Activated CD4-positive, alpha-beta T cell treated with anti-CD3 and anti-CD28 coated beads, Interleukin-2, amount 50 U/mL, for 48 hours (primary cell): ENCODE measurements at regions not wholly inside any gene's neighbourhood (a gene's known extent, or its start where the extent isn't known, plus 50 kb on each side); places are given as distances from the start of the nearest gene placed in this dataset.
"Not testable (repeated sequence)": the region's sequence is repeated elsewhere in the genome, so short reads cannot be mapped to it uniquely, and the experiment has no call there.

Experiments
- DNase-seq, 2 experiments: peaks; one replicate each; pipeline ENCODE4 v3.0.0-alpha.2; 2020

DNA sequence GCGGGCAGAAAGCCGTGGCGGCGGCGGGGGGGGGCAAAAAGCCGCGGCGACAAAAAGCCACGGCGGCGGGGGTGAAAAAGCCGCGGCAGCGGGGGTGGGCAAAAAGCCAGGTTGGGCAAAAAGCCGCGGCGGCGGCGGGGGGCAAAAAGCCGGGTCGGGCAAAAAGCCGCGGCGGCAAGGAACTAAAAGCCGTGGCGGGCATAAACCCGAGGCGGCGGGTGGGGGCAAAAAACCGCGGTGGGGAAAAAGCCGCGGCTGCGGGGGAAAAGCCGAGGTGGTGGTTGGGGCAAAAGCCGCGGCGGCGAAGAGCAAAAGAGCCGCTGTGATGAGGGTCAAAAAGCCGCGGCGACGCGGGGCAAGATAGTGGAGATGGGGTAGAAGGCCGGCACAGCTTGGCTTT lies 1834.2 kb downstream of the FOXD4L5 start:
- DNase-seq, result not testable (repeated sequence)

DNA sequence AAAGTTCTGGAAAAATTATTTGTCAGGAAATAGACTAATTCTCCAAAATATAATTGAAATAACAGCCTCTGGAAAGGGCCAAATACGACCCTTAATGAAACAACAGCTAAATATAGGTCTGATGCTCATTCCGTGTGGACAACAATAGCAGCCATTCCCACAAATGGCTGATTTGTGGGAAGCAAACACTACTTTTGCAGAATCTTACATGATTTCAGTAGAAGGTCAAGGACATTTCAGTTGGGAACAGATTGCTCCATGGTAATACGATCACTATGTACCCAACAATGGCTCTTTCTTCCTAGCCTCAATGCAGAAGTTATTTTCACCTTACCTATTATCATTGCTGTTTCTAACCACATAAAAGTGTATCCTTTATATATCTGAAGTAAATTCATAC lies 1859.9 kb downstream of the FOXD4L5 start:
- not testable (repeated sequence) for DNase-seq

DNA sequence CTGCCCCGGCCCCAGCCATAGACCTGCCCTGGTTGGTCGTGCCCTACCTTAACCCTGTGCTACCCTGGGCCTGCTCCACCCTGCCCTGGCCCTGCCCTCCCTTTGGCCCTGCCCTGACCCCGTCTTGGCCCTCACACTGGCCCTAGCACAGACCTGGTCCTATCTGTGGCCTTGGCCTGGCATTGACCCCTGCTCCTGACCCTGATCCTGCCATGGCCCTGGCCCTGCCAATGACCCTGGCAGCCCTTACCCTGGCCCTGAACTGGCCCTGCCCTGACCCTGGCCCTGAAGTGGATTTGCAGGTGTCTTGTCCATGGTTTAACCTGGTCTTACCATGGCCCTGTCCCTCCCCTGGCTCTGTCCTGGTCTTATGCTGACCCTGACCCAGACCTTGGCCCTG lies 1894.1 kb downstream of the FOXD4L5 start:
- DNase-seq, result not testable (repeated sequence)

DNA sequence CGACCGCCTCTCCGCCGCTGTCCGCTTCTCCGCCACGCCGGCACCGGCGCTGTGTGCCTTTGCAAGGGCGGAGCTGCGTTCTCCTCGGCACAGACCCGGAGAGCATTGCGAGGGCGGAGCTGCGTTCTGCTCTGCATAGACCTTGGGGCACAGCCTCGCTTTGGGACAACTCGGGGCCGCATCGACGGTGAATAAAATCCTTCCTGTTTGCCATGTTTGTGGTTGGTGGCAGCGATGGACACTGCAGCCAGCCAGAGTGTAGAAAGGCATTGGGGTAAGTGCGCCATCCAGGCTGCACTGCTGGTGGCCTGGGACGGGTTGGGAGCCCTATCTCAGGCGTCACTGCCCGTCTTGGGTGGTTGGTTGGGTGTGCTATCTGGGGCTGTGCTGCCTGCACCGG lies 1899.5 kb downstream of the FOXD4L5 start:
- DNase-seq, result not testable (repeated sequence)

DNA sequence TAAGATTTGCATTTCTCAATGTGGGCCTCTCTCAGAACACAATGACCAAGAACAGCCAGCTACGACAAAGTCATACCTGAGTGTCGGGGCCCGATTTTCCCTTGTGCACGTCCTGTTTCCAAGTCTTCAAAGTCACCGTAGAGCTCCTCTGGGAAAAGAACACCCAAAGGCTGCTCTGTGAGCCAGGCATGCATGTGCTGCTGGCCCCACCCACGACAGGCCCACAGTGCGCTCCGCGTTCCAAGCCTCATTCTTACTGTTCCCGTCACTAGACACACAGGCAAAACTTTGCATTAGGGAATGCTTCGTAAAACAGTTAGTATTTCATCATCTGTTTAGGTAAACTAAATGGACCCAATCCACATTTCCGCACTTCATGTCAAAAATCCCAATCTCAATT lies 1905.1 kb downstream of the FOXD4L5 start:
- DNase-seq, result not testable (repeated sequence)

DNA sequence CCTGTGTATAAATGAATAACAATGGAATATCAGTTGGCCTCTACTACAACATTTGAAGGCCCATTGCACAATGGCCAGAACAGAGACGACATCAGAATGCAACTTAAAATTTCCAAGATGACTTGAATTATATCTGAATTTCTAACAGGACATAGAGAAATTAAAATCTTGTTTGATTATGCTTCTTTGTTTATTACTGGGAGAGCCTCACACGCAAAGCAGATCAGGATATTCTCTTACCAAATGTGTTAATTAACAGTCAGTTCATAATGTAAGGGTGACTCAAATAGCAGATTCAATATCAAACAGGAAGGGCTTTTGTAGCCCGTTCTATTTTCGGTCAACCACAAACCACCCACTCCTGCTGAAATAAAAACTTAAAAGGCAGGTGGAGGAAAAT lies 1930.8 kb downstream of the FOXD4L5 start:
- not testable (repeated sequence) for DNase-seq

DNA sequence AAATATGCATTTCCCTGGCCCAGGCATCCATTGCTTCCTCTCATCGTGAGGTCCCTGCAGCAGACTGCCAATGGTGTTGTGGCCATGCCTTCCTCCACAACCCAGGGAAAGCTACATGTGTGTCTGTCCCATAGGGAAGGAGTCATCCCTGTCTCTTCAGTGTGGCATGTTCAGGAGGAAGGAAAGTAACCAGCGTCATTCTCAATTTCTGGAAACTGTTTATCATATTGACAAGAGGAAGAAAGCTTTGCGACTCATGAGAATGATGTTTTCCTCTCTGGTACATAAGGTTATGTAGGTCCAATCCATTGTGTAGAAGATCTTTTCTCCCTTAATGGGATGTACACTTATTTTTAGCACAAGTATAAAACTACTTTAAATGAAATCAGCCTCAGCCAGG lies 1937.7 kb downstream of the FOXD4L5 start:
- DNase-seq, result not testable (repeated sequence)

DNA sequence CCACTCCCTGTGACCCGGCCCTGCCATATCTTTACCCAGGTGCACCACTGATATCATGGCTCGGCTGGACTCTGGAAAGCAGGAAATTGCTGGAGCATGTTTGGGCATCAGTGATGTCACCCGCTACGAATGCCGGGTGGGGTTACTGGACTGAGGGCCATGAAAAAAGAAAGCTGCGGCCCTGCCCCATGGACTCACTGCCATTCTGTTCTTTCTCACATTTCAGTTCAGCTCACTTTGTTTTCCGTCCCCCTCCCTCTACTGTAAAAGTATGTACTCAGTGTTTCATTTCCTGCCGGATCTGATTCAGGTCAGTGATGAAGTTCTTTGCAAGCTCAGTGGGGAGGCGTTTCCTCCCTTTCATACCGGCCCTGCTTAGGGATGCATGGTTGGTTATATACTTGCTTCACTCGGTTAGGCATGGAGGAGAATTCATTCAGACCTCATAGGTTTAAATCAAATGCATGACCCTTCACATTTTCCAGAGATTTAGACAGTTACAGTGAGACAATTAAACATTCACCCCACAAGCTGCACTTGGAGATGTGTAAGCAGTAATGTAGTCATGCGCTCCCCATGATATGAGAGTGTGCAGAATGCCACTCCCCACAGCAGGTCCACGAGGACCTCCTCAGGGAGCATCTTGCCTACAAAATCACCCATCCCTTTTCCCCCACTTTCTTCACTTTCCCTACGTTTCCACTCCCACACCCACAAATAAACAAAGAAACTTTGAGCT lies 1938.5 kb downstream of the FOXD4L5 start:
- peak; percentile 6 to 12 for DNase-seq

DNA sequence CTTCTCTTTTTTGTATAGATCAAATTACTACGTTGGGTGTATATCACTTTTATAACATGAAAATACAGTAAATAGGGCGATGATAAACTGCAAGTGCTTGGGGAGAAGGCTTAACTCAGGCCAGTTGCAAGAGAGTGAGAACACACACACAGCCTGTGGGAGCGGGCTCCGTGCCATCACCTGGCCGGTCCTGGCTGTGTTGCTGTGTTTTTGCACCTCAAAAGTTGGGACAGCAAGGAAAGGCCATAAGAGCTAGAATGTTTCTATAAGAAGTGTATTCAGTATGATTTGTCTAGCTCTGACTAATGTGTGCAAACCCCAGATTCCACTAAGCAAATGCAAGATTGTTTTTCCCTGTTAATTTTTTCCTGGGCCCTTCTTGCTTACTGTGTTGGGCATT lies 1940.6 kb downstream of the FOXD4L5 start:
- DNase-seq, result not testable (repeated sequence)

DNA sequence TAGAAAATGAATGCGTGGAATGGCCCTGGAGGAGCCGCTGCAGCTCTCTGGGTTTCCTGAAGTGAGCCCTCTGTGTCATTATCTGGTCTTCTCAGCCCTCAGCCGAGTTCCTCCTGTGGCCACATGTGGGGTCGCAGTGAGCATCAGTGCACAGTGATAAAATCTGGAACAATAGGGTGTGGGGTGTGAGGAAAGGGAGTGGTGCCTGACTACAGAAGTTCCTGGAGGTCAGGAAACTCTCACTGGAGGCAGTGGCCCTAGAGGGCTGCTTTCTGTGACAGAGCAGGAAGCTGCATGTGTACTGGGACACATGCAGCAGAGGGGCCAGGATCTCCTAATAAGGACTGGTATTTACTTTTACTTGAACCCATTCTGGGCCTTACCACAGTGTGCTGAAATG lies 1942.5 kb downstream of the FOXD4L5 start:
- DNase-seq, result not testable (repeated sequence)

DNA sequence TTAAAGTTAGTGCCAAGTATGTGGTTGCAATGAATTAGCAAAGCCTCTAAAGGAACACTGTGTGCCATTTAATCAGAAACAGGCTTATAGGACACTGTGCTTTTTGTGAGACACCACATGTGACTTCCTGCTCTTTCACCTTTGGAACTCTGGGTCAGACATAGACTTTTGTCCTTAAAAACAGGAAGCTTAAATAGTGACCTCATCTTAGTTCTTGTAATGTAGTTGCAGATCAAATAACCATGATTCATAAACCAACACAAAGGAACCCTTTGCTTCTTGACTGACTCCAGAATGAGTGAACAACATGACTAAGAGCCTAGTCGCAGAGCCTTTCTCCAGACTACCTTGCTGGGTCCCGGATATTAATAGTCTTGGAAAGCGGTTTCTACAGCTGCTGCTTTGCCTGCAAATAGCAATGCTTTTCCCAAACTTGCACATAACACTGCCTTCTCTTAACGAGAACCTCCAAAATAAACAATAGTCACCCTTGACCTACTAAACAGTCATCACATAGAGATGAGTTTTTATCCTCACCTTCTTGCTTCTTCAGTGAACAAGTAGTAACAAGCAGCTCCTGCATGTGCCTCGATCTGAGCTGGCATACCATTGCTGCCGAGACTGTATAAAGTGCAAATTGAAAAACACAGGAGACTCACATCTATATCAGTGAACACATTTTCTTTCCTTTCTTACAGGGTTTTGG lies 1947.0 kb downstream of the FOXD4L5 start:
- DNase-seq, result peak in 1 of 2 experiments; percentile 1

DNA sequence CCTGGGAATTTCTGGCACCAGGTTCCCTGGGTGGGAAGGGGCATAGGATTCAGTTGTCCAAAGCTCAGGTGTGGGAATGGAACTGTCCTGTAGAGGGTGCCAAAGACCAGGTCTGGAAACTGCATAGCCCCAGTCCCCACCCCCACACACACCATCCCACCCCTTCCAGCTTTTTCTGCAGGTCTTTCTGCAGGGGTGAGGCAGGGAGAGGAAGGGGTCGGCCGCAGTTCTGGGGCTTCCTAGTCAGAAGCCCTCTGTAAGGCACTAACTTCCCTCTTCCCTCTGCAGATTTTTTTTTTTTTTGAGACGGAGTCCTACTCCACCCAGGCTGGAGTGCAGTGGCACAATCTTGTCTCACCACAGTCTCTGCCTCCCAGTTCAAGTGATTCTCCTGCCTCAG lies 1949.7 kb downstream of the FOXD4L5 start:
- not testable (repeated sequence) for DNase-seq

DNA sequence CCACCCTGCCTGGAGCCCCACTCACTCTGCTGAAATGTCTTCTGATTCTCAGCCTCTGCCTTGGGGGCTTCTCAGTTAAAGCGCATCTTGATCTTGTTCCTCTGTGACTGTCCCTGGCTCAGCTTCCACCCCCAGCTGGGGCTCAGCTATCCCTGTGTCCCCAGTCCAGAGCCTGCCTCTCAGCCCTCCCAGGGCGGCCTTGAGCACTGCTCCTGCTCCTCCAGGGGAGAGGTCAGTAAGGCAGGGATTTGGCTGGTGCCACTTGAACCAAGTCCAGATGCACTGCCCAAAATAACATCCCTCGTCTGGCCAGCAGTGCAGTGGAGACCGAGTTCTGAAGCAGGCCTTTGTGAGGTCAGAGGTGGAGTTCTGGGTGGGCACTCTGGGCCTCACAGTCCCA lies 1950.8 kb downstream of the FOXD4L5 start:
- not testable (repeated sequence) for DNase-seq

DNA sequence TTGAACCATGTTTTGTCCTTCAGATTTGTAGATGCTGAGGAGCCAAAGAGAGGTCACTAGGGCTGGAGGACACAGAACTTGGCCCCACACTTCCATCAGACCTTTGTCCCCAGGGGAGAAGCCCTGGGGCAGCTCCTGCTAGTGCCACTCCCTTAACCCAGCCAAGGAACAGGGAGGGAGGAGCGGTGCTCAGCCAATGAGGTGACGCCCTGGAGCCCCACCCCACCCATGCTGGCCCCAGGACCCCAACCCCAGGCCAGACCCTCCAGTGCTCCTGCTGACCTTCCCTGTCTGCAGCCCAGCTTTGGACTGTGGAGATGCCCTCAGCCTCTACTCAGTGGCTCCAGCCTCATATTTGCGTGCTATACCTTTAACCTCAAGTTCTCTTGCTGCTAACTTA lies 1951.9 kb downstream of the FOXD4L5 start:
- DNase-seq, result not testable (repeated sequence)

DNA sequence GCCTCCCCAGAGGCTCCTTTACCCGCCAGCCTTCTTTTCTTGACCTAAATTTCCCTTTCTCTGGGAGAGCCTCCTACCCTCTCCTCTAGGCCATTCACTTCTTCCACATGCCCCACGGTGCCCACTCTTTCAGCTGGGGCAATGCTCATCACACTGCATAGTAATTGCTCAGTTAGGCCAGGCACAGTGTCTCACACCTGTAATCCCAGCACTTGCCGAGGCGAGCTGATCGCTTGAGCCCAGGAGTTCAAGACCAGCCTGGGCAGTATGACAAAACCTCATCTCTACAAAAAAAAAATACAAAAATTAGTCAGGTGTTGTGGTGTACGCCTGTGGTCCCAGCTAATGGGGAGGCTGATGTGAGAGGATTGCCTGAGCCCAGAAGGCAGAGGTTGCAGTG lies 1956.7 kb downstream of the FOXD4L5 start:
- DNase-seq, result not testable (repeated sequence)

DNA sequence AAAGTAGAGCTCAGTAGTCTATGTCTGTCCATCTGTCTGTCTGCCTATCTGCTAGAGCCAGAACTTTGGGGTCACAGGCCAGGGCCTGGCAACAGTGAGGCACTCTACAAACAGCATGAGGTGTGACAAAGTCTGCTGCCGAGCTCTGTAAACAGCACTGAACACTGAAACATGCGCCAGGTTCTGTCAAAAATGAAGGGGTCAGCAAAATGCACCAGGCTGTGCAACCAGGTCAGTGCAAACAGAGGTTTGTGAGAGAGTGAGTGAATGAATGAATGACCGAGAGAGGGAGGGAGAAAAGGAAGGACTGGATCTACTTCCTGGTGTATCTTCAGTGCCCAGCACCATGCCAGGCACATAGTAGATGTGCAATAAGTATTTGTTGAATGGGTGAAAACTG lies 1957.8 kb downstream of the FOXD4L5 start:
- DNase-seq, result not testable (repeated sequence)

DNA sequence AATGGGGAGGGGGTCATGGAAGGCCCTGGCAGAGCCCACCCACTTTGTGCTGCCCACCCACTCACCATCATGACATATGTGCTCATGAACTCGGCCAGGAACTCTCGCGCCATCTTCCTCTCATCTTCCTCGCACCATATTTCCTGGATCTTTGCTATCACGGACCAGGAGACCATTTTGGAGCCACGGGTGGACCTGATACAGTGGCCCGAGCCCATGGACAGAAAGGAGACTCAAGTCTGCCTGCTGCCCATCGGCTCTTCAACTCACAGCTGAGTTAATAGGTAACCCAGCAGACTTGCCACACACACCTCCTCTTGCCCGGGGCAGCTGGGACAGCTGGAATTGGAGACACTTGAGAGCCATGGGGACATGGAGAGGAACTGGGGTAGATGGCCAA lies 1958.3 kb downstream of the FOXD4L5 start:
- DNase-seq, result not testable (repeated sequence)

DNA sequence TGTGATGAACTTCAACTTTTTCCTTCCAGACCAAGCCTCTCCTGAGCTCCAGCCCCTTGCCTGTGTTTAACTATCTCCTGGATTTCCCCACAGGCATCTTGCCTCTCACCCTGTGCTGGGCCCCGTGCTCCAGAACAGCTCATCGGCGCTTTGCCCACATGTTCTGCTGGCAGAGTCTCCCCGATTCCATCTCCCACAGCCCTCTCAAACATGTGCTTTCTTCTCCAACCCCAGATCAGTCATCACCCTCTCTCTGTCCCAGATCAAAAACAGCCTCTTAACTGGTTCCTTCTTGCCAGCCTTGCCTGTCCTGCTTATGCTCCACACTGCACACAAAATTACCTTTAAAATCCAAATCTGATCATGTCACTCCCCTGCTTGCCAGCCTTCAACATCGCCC lies 1959.3 kb downstream of the FOXD4L5 start:
- not testable (repeated sequence) for DNase-seq

DNA sequence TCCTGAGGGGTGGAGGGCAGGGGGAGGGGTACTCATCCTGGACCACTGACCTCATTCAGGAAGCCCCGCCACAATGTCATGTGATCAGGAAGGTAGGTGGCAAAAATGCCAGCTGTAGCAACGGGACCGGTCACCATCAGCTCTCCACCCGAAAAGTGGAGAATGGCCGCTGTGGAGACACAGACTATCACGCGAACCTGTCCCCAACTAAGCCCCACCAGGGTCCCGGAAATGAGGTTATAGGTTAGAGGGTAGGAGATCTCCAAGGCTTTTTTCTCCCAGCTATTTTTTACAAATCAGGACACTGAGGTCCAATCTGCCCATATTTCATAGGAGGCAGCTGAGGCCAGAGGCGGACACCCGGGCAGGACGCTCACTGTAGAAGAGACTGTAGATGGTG lies 1966.9 kb downstream of the FOXD4L5 start:
- DNase-seq, result not testable (repeated sequence)

DNA sequence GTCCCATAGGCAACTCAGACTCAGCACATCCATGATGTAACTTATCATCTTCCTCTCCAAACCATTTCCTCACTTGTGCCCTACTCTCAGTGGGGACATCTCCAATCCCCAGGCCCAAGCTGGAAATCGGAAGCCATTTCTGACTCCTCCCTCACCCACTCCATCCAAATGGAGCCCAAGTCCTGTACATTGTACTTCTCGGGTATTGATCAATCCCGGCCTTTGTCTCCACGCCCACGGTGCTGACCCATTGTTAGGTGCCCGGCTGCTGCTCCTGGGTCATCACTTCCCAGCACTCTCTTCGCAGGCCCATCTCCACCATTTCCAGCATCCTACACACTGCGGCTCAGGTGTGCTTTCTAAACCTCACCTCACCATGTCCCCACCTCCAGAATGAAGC lies 1969.6 kb downstream of the FOXD4L5 start:
- DNase-seq, result not testable (repeated sequence)

DNA sequence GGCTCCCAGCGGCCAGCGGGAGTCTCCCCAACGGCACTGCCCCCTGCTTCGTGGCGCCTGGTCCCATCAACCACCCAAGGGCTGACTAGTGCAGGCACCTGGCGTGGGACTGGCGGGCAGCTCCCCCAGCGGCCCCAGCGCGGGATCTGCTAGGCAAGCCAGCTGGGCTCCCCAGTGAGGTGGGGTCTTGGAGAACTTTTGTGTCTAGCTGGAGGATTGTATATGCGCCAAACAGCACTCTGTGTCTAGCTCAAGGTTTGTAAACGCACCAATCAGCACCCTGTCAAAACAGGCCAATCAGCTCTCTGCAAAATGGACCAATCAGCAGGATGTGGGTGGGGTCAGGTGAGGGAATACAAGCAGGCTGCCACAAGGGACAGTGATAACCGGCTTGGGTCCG lies 1988.2 kb downstream of the FOXD4L5 start:
- not testable (repeated sequence) for DNase-seq

DNA sequence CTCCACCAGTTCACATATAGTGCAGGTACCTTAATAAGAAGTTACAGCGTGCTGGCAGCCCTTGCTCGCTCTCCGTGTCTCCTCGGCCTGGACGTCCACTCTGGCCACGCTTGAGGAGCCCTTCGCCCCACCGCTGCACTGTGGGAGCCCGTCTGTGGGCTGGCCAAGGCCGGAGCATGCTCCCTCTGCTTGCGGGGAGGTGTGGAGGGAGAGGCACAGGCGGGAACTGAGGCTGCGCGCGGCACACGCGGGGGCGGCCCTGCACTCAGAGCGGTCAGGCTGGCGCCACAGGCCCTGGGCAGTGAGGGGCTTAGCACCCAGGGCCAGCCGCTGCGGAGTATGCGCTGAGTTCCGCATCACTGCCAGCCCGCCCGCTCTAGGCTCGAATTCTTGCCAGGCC lies 1988.6 kb downstream of the FOXD4L5 start:
- not testable (repeated sequence) for DNase-seq

DNA sequence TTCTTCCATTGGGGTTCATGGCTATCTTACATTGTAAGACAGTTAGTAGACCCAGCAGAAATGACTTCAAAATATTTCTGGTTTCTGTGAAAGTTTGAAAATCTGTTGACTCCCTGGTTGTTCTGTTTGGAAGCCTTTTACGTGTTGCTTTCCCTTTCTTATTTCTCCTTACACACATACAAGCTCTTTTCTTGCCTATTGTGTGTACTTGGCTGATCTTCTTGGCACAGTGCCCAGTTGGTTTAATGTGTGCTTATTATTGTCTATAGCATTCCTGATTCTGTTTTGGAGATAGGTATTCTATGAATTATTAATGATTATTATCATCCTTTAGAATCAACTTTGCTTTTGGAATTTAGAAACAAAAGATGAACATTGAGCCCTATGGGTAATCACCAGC lies 1995.0 kb downstream of the FOXD4L5 start:
- not testable (repeated sequence) for DNase-seq
